B cell (primary cell): ENCODE measurements at regions not wholly inside any gene's neighbourhood (a gene's known extent, or its start where the extent isn't known, plus 50 kb on each side); places are given as distances from the start of the nearest gene placed in this dataset.

Experiments
- ATAC-seq: fragments of 200-7000 bp; cut with Tn5 transposase; one replicate; pipeline ENCODE4 v1.10.0; 2021; ENCODE audit warnings: low read depth, mild to moderate bottlenecking, moderate number of reproducible peaks, moderate library complexity
- CTCF ChIA-PET: fragments of 350-600 bp; sonication (Branson Sonifier 250); formaldehyde crosslinking; loops from one replicate; lab custom pipeline; 2021; ENCODE audit warnings: antibody characterized with exemption, inconsistent platforms; lab: Charles Lee
- POLR2A ChIA-PET: fragments of 350-600 bp; sonication (Branson Sonifier 250); formaldehyde crosslinking; loops from one replicate; lab custom pipeline; 2021; ENCODE audit warnings: antibody characterized with exemption; lab: Charles Lee
- DNase-seq: peaks from one replicate; pipeline ENCODE4 v3.0.0; 2013
- H2AFZ ChIP-seq: 2 replicates; pipeline ENCODE4 v1.6.1; 2012; ENCODE audit warnings: mild to moderate bottlenecking, low read depth, low read length; ENCODE audit not compliant: insufficient read depth, poor library complexity, severe bottlenecking
- H3K27ac ChIP-seq, 2 donors: 1 replicate in 1 of 2; 2 replicates in 1 of 2; pipeline ENCODE4 v1.5.1; 2012 to 2013; ENCODE audit warnings: low read length in 2 of 2, mild to moderate bottlenecking in 2 of 2, moderate library complexity in 1 of 2
- H3K27me3 ChIP-seq, 4 experiments: fragments of 200-600 bp in 1 of 4; sonication (generic) in 1 of 4; replicated peaks in 1 of 4; 1 replicate in 2 of 4; 2 replicates in 2 of 4; pipeline versions ENCODE4 v1.6.1 to v1.7.0; 2013 to 2016; ENCODE audit warnings: low read length in 3 of 4, mild to moderate bottlenecking in 2 of 4, mixed read lengths in 1 of 4, moderate library complexity in 1 of 4; ENCODE audit not compliant: insufficient read depth in 4 of 4, control insufficient read depth in 3 of 4; ENCODE audit errors: control extremely low read depth in 1 of 4
- H3K36me3 ChIP-seq, 2 experiments: replicated peaks in 1 of 2; 1 replicate in 1 of 2; 2 replicates in 1 of 2; pipeline versions ENCODE4 v1.6.1 to v1.7.1; 2013; ENCODE audit warnings: low read length in 1 of 2; ENCODE audit not compliant: insufficient read depth in 2 of 2, control insufficient read depth in 1 of 2; ENCODE audit errors: control extremely low read depth in 1 of 2, extremely low read depth in 1 of 2
- H3K4me1 ChIP-seq, 2 donors: fragments of 200-600 bp in 1 of 2; sonication (generic) in 1 of 2; 1 replicate in 1 of 2; 2 replicates in 1 of 2; pipeline versions ENCODE4 v1.5.1 to v1.6.1; 2013 to 2017; ENCODE audit warnings: low read length in 2 of 2; ENCODE audit not compliant: control insufficient read depth in 2 of 2, insufficient read depth in 2 of 2
- H3K4me2 ChIP-seq: replicated peaks from 2 replicates; pipeline ENCODE3; 2012; ENCODE audit warnings: mild to moderate bottlenecking, low read depth, low read length; ENCODE audit not compliant: poor library complexity, severe bottlenecking
- H3K4me3 ChIP-seq, 5 experiments: fragments of 200-600 bp in 1 of 5; sonication (generic) in 1 of 5; 1 replicate in 3 of 5; 2 replicates in 2 of 5; pipeline versions ENCODE4 v1.5.1 to v1.7.0; 2011 to 2016; ENCODE audit warnings: low read length in 4 of 5, mild to moderate bottlenecking in 4 of 5, low read depth in 2 of 5, control low read depth in 1 of 5, moderate library complexity in 1 of 5; ENCODE audit not compliant: insufficient read depth in 1 of 5; ENCODE audit errors: control extremely low read depth in 1 of 5, extremely low read depth in 1 of 5
- H3K79me2 ChIP-seq: fragments of 200-600 bp; sonication (generic); one replicate; pipeline ENCODE4 v1.6.0; 2016; ENCODE audit warnings: low read length; ENCODE audit not compliant: control insufficient read depth, insufficient read depth
- H3K9ac ChIP-seq: fragments of 200-600 bp; sonication (generic); 2 replicates; pipeline ENCODE4 v1.6.1; 2017; ENCODE audit warnings: mild to moderate bottlenecking, low read length, moderate library complexity
- H3K9me3 ChIP-seq, 3 donors: one replicate each; pipeline versions ENCODE4 v1.6.1 to v1.7.1; 2013; ENCODE audit warnings: low read length in 2 of 3; ENCODE audit not compliant: control insufficient read depth in 2 of 3, insufficient read depth in 1 of 3; ENCODE audit errors: control extremely low read depth in 1 of 3
- H4K20me1 ChIP-seq: 2 replicates; pipeline ENCODE4 v1.6.0; 2012; ENCODE audit warnings: mild to moderate bottlenecking, low read length; ENCODE audit not compliant: insufficient read depth, control insufficient read depth, poor library complexity, severe bottlenecking
- H3K27ac Mint-ChIP-seq: one replicate; pipeline ENCODE4 v1.8.0; 2021; ENCODE audit warnings: mixed read lengths
- H3K27me3 Mint-ChIP-seq: one replicate; pipeline ENCODE4 v1.8.0; 2021; ENCODE audit warnings: mixed read lengths
- H3K4me1 Mint-ChIP-seq: one replicate; pipeline ENCODE4 v1.8.0; 2021; ENCODE audit warnings: mixed read lengths
- H3K4me3 Mint-ChIP-seq: one replicate; pipeline ENCODE4 v1.8.0; 2021; ENCODE audit warnings: mixed read lengths
- H3K9me3 Mint-ChIP-seq: one replicate; pipeline ENCODE4 v1.8.0; 2022; ENCODE audit warnings: mixed read lengths; ENCODE audit not compliant: insufficient read depth
- EZH2 ChIP-seq: IDR thresholded peaks from 2 replicates; pipeline ENCODE4 v1.6.1; 2012; ENCODE audit warnings: borderline replicate concordance, low read depth, mild to moderate bottlenecking, moderate library complexity, low read length; ENCODE audit not compliant: insufficient read depth, poor library complexity, severe bottlenecking
- WGBS: methylation state at CpG from one replicate; pipeline ENCODE4 v1.1.5; 2013; ENCODE audit warnings: missing lambda C conversion rate; ENCODE audit not compliant: insufficient coverage; 5-methylcytosine and 5-hydroxymethylcytosine counted together
- intact Hi-C: fragments of 100-400 bp; cut with micrococcal nuclease; formaldehyde crosslinking; loops from one replicate; pipeline ENCODE4 v1.10.0; 2022
- TF ChIP-seq, protein P1 (sequence below): fragments of 200-600 bp; IDR thresholded peaks from one replicate; pipeline ENCODE4 v1.8.0; 2022; ENCODE audit warnings: antibody characterized with exemption, mild to moderate bottlenecking

- ChIA-PET POLR2A (no interaction called here), CTCF (no interaction called here)
- Histone ChIP-seq H3K36me3 (no peaks in the 10 kb centered on the region), H3K27me3 (no peaks in the 10 kb centered on the region), H3K4me2 (no peak overlapping the region), H3K9ac (no peak overlapping the region), H3K27ac (no peak overlapping the region), H3K4me3 (no peak overlapping the region), H3K79me2 (no peaks in the 10 kb centered on the region), H2AFZ (no peak overlapping the region), H3K4me1 (no peaks in the 10 kb centered on the region), H4K20me1 (no peaks in the 10 kb centered on the region), H3K9me3 (peaks cover 0 to 13% (median 0%) of the 10 kb centered on the region in 3 donors)
- Mint-ChIP-seq H3K9me3 (peaks cover 4% of the 10 kb centered on the region), H3K27ac (no peak overlapping the region), H3K27me3 (no peaks in the 10 kb centered on the region), H3K4me3 (no peak overlapping the region), H3K4me1 (no peaks in the 10 kb centered on the region)
- TF ChIP-seq EZH2 = no peak
- TF ChIP-seq, protein P1, sequence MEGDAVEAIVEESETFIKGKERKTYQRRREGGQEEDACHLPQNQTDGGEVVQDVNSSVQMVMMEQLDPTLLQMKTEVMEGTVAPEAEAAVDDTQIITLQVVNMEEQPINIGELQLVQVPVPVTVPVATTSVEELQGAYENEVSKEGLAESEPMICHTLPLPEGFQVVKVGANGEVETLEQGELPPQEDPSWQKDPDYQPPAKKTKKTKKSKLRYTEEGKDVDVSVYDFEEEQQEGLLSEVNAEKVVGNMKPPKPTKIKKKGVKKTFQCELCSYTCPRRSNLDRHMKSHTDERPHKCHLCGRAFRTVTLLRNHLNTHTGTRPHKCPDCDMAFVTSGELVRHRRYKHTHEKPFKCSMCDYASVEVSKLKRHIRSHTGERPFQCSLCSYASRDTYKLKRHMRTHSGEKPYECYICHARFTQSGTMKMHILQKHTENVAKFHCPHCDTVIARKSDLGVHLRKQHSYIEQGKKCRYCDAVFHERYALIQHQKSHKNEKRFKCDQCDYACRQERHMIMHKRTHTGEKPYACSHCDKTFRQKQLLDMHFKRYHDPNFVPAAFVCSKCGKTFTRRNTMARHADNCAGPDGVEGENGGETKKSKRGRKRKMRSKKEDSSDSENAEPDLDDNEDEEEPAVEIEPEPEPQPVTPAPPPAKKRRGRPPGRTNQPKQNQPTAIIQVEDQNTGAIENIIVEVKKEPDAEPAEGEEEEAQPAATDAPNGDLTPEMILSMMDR = no peak
- DNase-seq (no peak), ATAC-seq (no peak)
- intact Hi-C loops = no loop called here
- WGBS = 83% methylated on average over 2 of the region's 4 CpGs
These were observed 273.2 kb downstream of the LIG4 start for GRCh38 chr13:107942030-107942617.

DNA sequence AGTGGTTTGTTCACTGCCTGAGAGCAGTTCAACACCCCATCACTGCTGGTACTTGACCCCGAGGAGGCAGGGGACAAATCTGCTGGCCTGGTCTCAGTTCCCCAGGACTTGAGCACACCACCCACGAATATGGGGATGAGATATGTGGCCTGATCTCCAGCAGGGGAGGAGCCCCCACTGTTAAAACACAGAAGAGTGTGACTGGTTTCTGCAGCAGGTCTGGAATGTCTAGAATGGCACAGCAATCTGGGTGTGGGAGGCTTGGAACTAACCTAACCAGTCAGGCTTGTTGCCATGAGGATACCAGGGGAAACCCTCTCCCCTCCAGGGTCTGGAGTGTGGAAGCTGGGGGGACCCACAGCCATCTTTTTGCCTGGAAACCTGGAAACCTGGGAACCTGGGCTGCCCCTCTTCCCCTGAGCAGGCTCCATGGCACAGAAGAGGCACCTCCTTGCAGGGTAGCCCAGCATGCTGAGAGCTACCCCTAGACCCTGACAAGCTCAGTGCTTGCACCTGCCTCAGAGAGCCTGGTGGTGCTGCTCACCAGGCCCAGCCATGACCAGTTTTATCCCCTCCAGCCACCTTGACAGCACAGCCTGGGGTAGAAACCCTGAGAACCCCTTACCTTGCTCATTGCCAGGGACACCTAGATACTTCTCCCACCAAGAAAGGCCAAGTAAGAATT lies 273.8 kb downstream of the LIG4 start:
- no peaks in the 10 kb centered on the region for H3K79me2 ChIP-seq

More for the DNA sequence above, 273.8 kb downstream of the LIG4 start:
- 67% methylated on average over 1 of the region's 2 CpGs for WGBS
- TF ChIP-seq, protein P1 = no peak
- TF ChIP-seq EZH2 = no peak
- Histone ChIP-seq H3K4me2 (no peak overlapping the region), H3K36me3 (no peaks in the 10 kb centered on the region), H3K4me3 (no peak overlapping the region), H3K27ac (no peak overlapping the region), H3K9me3 (peaks cover 0 to 13% (median 0%) of the 10 kb centered on the region in 3 donors), H3K4me1 (no peaks in the 10 kb centered on the region), H3K9ac (no peak overlapping the region), H3K27me3 (no peaks in the 10 kb centered on the region), H2AFZ (no peak overlapping the region), H4K20me1 (no peaks in the 10 kb centered on the region)
- no peak for DNase-seq
- no peaks in the 10 kb centered on the region for H3K27me3 Mint-ChIP-seq
- no peak overlapping the region for H3K4me3 Mint-ChIP-seq
- ChIA-PET CTCF (no interaction called here), POLR2A (no interaction called here)
- no peak overlapping the region for H3K27ac Mint-ChIP-seq
- intact Hi-C loops = no loop called here
- H3K9me3 Mint-ChIP-seq = peaks cover 4% of the 10 kb centered on the region
- ATAC-seq = no peak
- no peaks in the 10 kb centered on the region for H3K4me1 Mint-ChIP-seq
